ENCODE measurements at regions not wholly inside any gene's neighbourhood (a gene's known extent, or its start where the extent isn't known, plus 50 kb on each side); places are given as distances from the start of the nearest gene placed in this dataset.

GRCh38 chr6:170067923-170068360, 222.9 kb downstream of the DLL1 start:
- no peak for DNase-seq
- no peaks in the 10 kb centered on the region for H3K36me3 Mint-ChIP-seq (ENCODE audit: insufficient read depth, unreplicated experiment)
- no peak overlapping the region for H3K27ac Mint-ChIP-seq (ENCODE audit: unreplicated experiment)
- no peak overlapping the region for H3K4me3 Mint-ChIP-seq (ENCODE audit: low read depth, unreplicated experiment)
- no TSS peak for BruUV-seq (replicated peaks)
- TF ChIP-seq CTCF (IDR thresholded peaks at IDR 0.05; ENCODE audit: unreplicated experiment): no peak
- H3K9me3 Mint-ChIP-seq (ENCODE audit: low read depth, unreplicated experiment): peaks cover 5% of the 10 kb centered on the region
- CTCF ChIA-PET: no interaction called here
- intact Hi-C loops (cut with micrococcal nuclease; ENCODE audit: unreplicated experiment): no loop called here
- no peaks in the 10 kb centered on the region for H3K4me1 Mint-ChIP-seq (ENCODE audit: low read depth, unreplicated experiment)
- peaks cover 27% of the 10 kb centered on the region for H3K27me3 Mint-ChIP-seq (ENCODE audit: unreplicated experiment)

DNA sequence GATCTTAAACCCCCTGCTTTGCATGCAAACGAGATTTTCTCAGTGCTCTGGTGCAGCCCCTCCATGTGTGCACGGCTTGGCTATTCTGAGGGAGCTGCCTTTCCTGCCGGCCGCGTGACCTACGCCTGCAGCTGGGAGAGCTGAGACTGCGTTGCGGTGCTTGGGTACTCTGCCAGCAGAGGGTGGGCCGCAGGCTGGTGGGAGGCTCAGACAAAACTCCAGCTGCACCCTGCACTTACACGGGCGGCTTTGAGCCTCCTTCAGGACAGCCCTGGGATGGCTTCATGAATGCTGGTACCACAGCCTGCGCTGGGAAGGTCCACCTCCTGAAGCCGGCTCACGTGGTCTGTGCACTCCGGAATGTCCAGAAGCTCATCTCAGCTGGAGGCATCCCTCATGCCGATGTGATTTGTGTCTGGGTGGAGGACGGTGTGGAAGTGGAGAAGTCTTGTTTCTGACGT, 223.7 kb downstream of the DLL1 start:
- intact Hi-C loops (cut with micrococcal nuclease; ENCODE audit: unreplicated experiment): no loop called here
- H3K4me1 Mint-ChIP-seq (ENCODE audit: low read depth, unreplicated experiment): no peaks in the 10 kb centered on the region
- no TSS peak for BruUV-seq (replicated peaks)
- H3K4me3 Mint-ChIP-seq (ENCODE audit: low read depth, unreplicated experiment): no peak overlapping the region
- peaks cover 4% of the 10 kb centered on the region for H3K9me3 Mint-ChIP-seq (ENCODE audit: low read depth, unreplicated experiment)
- no peak overlapping the region for H3K27ac Mint-ChIP-seq (ENCODE audit: unreplicated experiment)
- no peak for DNase-seq
- CTCF ChIA-PET: no interaction called here
- H3K27me3 Mint-ChIP-seq (ENCODE audit: unreplicated experiment): peaks cover 27% of the 10 kb centered on the region
- H3K36me3 Mint-ChIP-seq (ENCODE audit: insufficient read depth, unreplicated experiment): no peaks in the 10 kb centered on the region
- TF ChIP-seq CTCF (IDR thresholded peaks at IDR 0.05; ENCODE audit: unreplicated experiment): no peak

DNA sequence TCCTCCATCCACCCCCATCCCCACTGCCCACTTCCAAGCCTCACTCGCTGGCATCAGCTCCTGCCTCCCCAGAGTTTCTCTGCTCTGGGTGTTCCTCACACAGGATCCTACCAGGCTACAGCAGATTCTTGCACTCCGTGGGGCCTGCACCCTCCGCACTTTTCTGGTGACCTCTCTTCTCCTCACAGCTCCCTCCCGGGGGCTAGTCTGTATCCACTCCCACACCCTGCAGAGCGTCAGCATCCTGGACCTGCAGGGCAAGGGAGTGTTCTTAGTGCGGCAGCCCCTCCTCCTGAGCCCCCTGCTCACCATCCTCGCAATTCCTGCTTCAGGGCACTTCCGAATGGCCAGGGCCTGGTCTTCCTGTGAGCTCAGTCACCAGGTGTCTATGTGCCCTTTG, 224.2 kb downstream of the DLL1 start:
- no peak for DNase-seq
- no peaks in the 10 kb centered on the region for H3K36me3 Mint-ChIP-seq (ENCODE audit: insufficient read depth, unreplicated experiment)
- peaks cover 25% of the 10 kb centered on the region for H3K27me3 Mint-ChIP-seq (ENCODE audit: unreplicated experiment)
- H3K4me3 Mint-ChIP-seq (ENCODE audit: low read depth, unreplicated experiment): no peak overlapping the region
- intact Hi-C loops (cut with micrococcal nuclease; ENCODE audit: unreplicated experiment): no loop called here
- peaks cover 2% of the 10 kb centered on the region for H3K9me3 Mint-ChIP-seq (ENCODE audit: low read depth, unreplicated experiment)
- H3K27ac Mint-ChIP-seq (ENCODE audit: unreplicated experiment): no peak overlapping the region
- H3K4me1 Mint-ChIP-seq (ENCODE audit: low read depth, unreplicated experiment): no peaks in the 10 kb centered on the region
- no peak for TF ChIP-seq CTCF (IDR thresholded peaks at IDR 0.05; ENCODE audit: unreplicated experiment)
- BruUV-seq (replicated peaks): no TSS peak
- CTCF ChIA-PET: no interaction called here

DNA sequence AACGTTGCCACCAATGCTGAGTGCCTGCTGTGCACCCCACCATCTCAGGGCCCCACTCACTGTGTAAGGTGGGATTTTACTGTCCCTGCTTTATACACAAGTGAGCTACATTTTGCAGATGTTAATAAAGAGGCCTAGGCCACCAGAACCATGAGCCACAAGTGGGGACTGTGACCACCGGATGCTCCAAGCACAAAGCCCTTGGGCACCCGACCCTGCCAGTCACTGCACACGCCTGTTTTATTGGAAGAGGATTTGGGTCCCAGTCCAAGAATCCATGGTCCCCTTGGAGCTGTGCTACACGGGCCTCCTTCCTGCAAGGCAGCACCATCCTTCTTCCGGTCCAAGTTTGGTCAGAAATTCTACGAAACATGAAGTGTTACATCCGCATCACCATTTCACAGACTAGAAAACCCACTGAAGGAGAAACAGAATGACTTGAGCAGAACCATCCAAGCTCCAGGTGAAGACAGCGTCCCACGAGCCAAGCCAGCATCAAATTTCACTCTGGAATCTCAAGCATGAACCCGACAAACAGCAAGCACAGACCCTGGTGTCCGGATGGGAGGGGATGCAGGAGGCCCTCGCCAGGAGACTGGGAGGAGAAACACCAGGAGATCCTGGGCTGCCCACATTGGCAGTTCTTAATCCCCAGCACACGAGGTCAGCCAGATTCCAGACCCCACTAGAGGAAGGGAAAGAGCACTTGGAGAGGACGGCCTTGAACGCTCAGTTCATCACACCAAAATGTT, 226.9 kb downstream of the DLL1 start:
- H3K9me3 Mint-ChIP-seq (ENCODE audit: low read depth, unreplicated experiment): no peaks in the 10 kb centered on the region
- no peak for DNase-seq
- H3K4me3 Mint-ChIP-seq (ENCODE audit: low read depth, unreplicated experiment): no peak overlapping the region
- no peaks in the 10 kb centered on the region for H3K36me3 Mint-ChIP-seq (ENCODE audit: insufficient read depth, unreplicated experiment)
- H3K27me3 Mint-ChIP-seq (ENCODE audit: unreplicated experiment): peaks cover 40% of the 10 kb centered on the region
- no peaks in the 10 kb centered on the region for H3K4me1 Mint-ChIP-seq (ENCODE audit: low read depth, unreplicated experiment)
- no peak overlapping the region for H3K27ac Mint-ChIP-seq (ENCODE audit: unreplicated experiment)
- TF ChIP-seq CTCF (IDR thresholded peaks at IDR 0.05; ENCODE audit: unreplicated experiment): no peak
- intact Hi-C loops (cut with micrococcal nuclease; ENCODE audit: unreplicated experiment): no loop called here
- BruUV-seq (replicated peaks): no TSS peak
- CTCF ChIA-PET: interaction anchor here (0.6 kb wide), 1 partner anchor 85 kb away, joined by 11 read pairs; no protein-coding TSS in a partner anchor
